ENCODE measurements at regions not wholly inside any gene's neighbourhood (a gene's known extent, or its start where the extent isn't known, plus 50 kb on each side); places are given as distances from the start of the nearest gene placed in this dataset.

DNA sequence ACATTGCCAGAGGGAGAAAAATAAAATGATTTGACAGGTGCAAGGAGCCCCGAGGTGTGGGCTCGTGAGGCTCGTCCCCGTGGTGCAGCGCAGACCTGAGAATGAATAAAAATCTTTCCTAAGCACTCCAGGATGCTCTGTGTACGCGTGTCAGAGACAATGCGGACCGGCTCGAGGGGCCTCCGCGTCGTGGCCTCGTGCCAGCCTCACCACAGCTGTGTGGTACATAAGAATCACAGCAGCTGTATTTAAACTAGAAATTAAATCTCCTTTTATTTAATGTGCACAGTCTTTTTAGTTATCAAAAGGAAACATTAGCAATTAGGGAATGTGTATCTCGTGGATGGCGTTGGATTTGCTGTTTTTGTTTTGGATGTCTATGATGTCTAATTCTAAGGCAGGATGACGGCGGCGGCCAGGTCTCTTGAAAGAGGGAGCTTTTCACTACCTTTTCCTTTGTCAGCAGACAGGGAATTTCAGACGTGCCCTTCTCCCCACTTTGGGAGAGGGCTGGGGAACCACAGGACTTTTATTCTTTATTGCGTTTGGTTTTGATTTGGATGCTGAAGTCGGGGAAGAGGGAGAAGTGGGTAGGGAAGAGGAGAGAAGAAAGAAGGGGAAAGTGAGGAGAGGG is 365.3 kb upstream of the SHH start:
- DNase-seq (ENCODE audit: extremely low read depth in 1 of 11, low read depth in 9 of 11, low spot score in 4 of 11) = no peak

DNA sequence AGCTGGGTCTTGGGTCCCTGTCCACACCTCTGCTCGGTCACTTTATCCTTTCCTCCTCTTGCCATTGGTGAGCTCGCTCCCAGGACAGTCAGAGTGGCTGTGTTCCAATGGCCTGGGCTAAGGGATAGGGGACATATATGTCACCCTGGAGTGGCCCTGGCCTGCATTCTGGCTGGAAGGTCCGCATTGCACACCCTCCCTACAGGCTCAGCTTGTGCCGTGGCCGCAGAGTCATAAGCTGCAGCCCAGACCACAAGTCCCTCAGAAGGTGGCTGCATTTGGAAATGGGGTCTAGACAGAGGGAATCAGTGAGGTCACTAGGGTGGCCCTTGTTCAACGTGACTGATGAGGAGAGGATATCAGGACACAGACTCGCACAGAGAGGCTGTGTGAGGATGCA is 363.8 kb upstream of the SHH start:
- no peak for DNase-seq (ENCODE audit: extremely low read depth in 1 of 11, low read depth in 9 of 11, low spot score in 4 of 11)

DNA sequence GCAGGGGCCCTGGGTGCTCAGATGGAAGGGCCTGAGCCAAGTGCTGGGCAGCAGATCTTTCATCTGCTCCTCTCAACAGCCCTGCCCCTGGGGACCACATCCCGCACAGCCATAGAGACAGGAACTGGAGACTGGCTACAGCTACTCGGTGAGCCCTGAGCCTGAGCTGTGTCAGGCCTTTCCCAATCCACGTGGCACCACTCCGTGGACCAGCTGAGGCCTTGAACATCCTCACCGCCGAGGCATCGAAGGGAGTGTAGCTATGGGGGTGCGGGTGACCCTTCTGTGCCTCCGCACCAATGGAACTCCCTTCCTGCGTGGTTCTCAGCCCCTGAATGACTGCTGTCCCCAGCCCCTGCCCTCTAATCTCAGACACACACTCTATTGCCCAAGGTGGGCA is 362.7 kb upstream of the SHH start:
- no peak for DNase-seq (ENCODE audit: extremely low read depth in 1 of 11, low read depth in 9 of 11, low spot score in 4 of 11)

DNA sequence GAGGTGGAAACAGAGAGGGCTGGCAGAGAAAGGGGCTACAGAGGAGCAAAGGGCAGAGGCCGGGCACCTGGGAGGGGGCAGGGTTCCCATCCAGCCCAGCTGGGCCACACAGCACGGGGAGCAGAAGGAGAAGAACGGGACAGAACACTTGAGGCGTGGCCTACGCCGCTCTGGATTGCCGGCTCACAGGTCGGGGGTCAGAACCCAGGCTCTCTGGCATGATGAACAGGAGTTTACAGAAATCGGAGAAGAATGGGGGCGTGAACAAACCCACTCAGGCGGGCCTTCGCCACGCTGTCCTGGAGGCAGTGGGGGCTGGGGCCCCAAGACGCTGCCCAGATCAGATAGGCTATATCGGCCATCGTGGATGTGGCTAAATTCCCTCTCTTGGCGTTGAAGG is 362.2 kb upstream of the SHH start:
- no peak for DNase-seq (ENCODE audit: extremely low read depth in 1 of 11, low read depth in 9 of 11, low spot score in 4 of 11)

DNA sequence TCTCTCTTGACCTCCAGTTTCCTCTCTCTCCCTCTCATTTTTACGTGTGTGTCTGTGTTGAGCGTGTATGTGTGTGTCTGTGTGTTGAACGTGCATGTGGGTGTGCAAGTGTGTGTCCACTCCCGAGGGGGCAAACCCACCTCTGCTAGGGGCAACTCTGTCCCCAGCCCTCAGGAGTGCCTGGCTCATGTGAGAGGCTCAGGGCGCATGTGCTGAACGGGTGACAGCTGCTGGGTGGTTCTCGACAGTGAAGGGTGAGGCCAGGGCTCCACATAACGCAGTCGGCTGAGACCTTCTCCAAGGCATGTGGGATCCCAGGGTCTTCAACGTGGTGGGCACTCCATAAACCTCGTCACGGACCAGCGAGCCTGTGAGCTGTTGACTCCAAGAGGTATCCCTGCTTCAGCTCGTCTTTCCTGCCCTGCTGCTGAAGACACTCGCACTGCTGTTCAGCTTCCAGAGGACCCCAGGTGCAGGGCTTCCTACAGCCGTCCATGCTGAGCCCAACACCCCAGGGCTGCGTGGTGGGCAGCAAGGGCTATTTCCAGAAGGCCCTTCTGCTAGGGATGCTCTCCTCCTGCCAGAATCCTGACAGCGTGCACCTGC is 361.6 kb upstream of the SHH start:
- no peak for DNase-seq (ENCODE audit: extremely low read depth in 1 of 11, low read depth in 9 of 11, low spot score in 4 of 11)

DNA sequence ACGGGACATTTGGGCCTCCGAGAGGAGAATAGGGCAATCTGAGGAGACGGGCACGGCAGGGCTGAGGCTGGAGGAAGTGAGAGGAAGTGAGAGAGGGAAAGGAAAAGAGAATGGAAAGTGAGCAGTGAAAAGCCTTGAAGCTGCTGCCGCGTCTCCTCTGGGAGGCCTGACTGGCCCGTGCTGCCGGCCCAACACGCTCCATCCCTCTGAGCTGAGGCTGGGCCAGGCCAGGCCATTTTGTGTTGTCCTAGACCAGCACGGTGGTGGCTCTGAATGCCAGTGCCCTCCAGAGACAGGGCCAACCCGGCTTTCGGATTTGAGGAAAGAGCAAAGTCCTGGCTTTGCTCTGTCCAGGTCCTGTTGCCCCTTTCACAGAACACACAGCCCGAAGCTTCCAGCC is 361.1 kb upstream of the SHH start:
- DNase-seq (ENCODE audit: extremely low read depth in 1 of 11, low read depth in 9 of 11, low spot score in 4 of 11) = no peak

DNA sequence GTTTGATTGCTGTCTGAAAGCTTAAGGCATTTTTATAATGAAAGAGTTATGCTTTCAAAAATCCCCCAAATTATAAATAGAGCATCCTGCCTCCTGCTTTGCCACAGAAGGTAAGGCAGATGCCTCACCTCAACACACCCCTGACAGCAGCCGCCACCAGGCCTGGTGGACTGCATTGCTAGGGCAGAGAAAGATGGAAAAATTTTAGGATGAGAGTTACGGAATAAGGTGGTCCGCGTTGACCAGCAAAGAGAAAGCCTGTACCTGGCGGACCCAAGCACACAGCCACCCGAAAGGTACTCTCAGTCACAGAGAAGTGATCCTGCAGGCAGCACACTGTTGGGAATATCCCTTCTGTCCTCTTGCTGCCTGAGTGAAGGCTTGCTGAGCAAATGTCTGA is 360.4 kb upstream of the SHH start:
- no peak for DNase-seq (ENCODE audit: extremely low read depth in 1 of 11, low read depth in 9 of 11, low spot score in 4 of 11)

DNA sequence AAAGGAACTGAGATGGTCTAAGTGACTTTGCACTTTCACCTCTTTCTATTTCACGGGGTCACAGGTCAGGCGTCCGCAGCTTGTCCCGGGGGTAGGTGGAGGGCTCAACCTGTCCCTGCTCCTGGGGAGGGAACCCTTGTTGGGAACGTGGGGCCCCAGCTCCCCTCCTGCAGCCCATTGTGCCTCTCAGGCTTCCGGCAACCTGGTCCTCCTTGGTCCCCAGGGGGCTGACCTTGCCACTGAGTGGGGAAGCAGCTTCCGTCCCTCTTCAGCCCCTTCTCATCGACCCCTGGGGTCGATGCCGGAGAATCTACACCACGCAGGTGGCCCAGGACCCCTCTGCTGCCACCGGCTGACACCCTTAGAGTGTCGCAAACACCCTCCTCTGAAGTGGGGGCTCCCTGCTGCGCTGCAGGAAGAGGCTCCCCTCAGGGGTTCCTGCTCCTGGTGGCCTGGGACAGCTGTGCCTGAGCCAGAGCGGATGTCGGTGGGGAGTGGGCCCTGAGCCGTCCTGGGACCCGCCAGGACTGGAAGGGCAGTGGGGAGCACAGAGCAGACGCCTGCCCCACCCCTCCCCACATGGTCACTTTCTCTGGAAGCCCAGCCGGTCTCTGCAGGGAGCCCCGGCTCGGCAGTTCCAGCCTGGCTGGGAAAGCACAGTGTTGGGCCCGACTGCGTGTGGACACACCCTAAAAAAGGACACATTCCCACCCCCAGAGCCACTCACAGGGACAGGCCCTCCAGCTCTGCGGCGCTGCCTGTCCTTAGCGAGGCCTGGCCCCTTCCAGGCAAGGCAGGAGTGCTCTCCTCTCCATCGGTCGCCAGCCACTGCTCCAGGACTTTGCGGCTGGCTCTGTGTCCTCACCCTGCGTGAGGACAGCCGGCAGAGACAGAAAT is 357.5 kb upstream of the SHH start:
- no peak for DNase-seq (ENCODE audit: extremely low read depth in 1 of 11, low read depth in 9 of 11, low spot score in 4 of 11)

DNA sequence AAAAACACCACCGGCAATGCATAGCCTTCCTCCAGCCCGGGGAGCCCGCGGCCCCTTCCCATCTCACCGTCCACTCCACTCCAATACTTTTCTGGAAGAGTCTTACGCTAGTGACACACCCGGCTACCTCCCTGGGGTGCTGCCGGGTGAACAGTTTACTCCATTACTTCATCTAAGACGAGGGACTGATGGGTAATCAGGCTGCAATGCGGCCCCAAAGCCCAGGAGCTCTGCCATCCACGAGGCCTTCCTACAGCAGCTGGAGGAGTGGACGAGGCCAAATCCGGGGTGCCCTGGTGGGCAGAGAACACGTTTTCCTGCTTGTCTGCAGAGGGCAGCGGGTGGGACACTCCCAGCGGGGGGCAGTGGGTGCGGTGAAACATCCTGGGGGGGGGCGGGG is 356.2 kb upstream of the SHH start:
- DNase-seq (ENCODE audit: extremely low read depth in 1 of 11, low read depth in 9 of 11, low spot score in 4 of 11) = no peak

DNA sequence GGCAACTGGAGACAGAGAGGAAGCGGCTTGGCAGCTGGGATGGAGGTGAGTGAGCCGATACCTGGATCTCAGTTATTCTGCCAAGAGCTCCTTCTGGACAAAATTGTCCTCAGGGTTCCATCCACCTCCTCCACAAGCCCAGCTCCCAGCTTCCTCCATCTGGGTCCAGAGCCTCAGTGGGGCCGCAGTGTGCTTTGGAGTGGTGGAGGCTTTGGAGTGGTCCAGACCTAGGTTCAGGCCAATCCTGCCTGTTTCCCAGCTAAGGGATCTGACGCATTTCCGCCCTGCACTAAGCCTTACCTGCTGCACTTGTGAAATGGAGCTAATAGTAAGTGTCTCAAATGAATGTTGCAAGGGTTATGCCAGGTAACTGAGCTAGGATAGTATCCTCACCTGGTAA is 355.7 kb upstream of the SHH start:
- no peak for DNase-seq (ENCODE audit: extremely low read depth in 1 of 11, low read depth in 9 of 11, low spot score in 4 of 11)

DNA sequence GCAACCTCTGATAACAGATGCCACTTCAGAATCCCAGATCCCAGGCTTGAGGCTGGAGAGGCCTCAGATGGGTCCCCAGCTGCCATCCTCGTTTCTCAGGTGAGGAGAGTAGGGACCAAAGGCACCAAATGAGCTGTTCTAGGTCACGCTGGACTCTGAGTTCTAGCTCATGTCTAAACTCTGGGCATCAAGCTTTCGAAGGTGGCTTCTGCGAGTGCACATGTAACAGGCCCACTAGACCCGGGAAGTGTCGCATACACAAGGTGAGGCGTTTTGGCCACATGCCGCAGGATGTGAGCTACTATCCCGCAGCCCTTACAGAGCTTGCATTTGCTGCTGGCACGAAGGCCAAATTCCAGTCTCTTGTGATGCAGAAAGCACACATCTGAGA is 355.1 kb upstream of the SHH start:
- no peak for DNase-seq (ENCODE audit: extremely low read depth in 1 of 11, low read depth in 9 of 11, low spot score in 4 of 11)

DNA sequence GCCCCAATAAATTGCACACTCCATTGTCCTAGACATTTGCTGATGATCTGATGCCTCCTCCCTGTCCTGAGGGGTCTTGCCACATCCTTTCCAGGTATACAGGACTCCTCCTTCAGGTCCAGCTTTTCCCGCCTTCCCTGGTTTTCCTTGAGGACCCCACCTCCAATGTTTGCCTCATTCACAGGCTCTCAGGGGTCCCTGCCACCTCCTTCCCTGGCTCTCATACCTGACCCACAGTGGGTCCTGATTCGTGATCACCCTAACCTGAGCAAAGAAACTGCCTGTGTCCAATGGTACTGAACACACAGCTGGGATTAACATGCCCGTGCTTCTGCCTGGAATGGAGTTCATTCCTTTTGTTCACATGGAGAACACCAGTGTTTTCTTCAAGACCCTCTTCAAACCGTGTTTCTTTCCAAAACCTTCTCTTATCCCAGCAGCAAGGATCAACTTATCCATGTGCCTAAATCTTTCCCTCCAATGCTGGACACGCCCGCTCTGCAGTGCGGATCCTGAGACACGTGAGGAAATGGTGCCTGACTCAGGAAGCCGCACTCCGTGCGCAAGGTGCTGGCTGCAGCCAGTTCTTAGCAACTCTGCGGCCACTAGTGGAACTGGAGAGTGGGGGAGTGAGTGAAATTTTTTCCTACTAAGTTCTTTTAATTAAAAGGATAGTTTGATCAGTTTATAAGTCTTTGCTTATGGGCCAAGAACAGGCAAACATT is 354.6 kb upstream of the SHH start:
- no peak for DNase-seq (ENCODE audit: extremely low read depth in 1 of 11, low read depth in 9 of 11, low spot score in 4 of 11)

DNA sequence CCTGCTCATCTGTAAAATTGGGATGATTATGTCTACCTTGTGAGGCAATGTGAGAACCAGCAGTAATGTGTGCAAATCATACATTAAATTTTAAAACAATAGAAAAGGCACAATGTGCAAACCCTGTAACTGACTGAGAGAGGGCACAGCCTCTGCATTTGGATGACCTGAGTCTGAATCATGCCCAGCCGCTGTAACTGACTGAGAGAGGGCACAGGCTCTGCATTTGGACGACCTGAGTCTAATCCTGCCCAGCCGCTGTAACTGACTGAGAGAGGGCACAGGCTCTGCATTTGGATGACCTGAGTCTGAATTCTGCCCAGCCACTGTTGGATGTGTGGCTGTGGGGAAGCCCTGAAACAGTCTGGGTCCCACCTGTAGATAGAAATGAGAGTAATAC is 351.5 kb upstream of the SHH start:
- no peak for DNase-seq (ENCODE audit: extremely low read depth in 1 of 11, low read depth in 9 of 11, low spot score in 4 of 11)

DNA sequence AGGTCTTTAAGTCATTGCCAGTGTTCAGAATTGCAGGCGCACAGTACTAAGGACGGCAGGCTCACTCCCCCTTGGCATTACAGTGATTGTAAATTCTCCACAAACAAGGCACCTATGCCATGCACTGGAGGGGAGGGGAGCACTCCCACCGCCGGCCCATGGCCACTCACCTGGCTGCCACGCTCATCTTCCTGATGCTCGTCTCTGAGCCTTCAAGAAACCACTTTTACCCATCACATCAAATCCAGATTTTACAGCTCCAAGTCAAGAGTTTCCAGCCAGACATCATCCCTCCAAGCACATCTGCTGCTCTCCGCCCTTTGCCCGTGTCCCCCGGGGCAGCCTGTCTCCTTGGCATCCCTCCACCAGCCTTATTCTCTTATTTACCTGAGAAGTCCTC is 350.2 kb upstream of the SHH start:
- no peak for DNase-seq (ENCODE audit: extremely low read depth in 1 of 11, low read depth in 9 of 11, low spot score in 4 of 11)

DNA sequence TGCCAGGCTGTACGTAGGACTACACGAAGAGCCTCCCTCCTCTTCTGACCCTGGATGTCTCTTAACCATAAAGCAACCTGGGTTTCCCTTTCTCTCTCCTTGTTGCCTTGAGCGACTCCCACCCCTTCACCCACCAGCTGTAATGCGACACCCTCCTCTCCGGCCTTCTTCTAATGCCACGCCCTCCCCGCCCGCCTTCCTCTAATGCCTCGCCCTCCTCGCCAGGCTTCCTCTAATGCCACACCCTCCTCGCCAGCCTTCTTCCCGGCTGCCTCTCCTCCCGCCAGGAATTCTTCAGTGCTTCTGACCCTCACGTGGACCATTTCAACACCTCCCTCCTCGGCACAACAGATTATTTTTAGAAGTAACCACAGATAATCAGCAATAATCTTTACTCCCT is 348.5 kb upstream of the SHH start:
- DNase-seq (ENCODE audit: extremely low read depth in 1 of 11, low read depth in 9 of 11, low spot score in 4 of 11) = peak in 3 of 11 donors; percentile 8 to 17 (median 16)

DNA sequence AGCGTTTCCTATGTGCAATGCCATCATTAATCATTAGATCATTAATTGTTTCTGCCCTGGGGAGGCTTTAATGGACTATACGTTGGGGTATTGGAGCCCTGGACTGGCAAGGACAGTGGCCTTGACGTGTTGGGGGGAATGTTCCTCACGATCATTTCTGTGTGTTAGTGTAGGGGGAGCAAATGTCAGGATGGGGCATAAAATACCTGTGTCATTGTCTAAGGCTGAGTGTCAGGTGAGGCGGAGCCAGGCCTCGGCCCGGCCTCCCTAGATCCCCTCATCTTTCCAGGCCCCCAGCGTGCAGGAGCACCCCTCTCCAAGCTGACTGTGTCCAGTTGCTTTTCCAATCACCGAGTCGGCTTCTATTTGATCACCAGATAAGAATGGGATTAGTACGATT is 346.4 kb upstream of the SHH start:
- no peak for DNase-seq (ENCODE audit: extremely low read depth in 1 of 11, low read depth in 9 of 11, low spot score in 4 of 11)

DNA sequence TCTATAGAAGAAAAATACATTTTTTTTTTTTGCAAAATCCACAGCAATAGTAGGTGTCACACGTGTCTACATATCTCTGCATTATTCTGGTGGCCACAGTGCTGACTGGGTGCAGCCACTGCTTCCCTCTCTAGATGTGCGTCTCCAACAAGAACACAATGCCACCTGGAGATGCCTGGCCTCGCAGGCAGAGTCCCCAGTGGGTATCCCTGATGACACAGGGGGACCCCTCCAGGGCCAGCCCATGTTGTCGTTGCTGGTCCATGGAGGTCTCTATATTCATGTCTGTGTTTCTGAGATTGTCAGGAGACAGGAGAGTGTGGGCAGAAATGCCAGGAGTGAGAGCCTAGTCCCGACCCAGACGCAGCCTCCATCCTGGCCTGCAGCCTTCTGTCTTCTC is 345.9 kb upstream of the SHH start:
- DNase-seq (ENCODE audit: extremely low read depth in 1 of 11, low read depth in 9 of 11, low spot score in 4 of 11) = no peak

DNA sequence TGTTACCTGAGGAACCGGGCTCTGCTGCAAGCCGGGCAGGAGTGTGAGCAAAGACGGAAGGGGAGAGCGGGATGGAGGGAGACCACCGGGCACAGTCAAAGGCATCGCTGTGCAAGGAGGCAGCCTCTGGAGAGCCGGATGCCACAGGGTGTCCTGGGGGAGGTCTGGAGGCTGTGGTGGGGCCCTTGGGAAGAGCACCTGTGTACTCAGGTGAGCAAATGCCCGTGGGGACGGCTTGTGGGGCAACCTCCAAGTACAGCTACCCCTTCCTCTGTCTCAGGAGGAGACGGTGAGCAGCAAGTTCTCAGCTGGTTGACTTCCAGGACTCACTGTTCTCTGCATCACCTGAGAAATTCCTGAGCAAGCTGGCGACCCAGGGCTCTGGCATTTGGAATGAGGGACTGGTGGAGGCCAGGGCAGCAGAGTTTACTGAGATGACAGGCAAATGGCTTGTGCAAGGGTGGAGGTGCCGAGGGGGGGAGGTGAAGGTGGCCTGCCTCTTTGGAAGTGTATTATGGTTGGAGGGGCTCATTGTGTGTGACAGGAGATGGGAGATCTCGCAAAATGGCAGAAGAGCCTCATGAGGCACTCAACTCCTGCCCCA is 345.2 kb upstream of the SHH start:
- DNase-seq (ENCODE audit: extremely low read depth in 1 of 11, low read depth in 9 of 11, low spot score in 4 of 11) = no peak

DNA sequence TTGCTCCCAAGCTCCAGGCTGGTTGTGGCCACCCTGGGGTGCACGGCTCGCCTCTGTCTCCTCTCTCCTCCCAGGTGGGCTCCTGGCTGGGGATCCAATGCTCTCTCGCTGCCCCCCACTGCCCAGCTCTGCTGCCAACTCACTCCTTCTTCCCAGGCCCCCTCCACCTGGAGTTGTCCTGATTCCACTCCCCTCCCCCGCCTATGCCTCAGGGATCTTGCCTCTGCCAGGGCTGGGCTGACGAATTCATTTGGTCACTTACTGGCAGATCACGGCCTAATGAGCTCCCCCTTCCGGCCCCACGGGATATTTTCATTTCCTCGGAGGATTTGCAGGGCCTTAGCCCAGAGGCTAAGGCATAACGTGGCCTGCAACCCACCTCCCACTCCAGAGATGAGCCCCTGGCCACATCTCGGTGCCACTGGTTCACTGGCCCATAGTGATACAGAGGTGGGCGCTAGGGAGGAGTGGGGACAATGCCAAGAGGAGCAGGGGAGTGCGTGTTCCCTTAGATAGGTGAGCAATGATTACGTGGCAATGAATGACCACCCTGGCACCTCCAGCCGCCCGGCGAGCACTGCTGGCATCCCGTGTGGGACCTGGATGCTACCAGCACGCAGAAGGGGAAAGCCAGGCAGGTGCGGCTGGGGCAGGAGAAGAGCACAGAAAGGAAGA is 344.6 kb upstream of the SHH start:
- peak in 1 of 11 donors; percentile 14 for DNase-seq (ENCODE audit: extremely low read depth in 1 of 11, low read depth in 9 of 11, low spot score in 4 of 11)

Measured in renal cortex interstitium (tissue), 11 donors.